ENCODE measurements at regions not wholly inside any gene's neighbourhood (a gene's known extent, or its start where the extent isn't known, plus 50 kb on each side); places are given as distances from the start of the nearest gene placed in this dataset.
"Not testable (repeated sequence)": the region's sequence is repeated elsewhere in the genome, so short reads cannot be mapped to it uniquely, and the experiment has no call there.

GRCh38 chr12:74595696-74596095 is 58.1 kb downstream of the ATXN7L3B start:
- DNase-seq, result no peak

- no peak for DNase-seq
These were observed 61.2 kb downstream of the ATXN7L3B start for GRCh38 chr12:74598819-74599218.

DNA sequence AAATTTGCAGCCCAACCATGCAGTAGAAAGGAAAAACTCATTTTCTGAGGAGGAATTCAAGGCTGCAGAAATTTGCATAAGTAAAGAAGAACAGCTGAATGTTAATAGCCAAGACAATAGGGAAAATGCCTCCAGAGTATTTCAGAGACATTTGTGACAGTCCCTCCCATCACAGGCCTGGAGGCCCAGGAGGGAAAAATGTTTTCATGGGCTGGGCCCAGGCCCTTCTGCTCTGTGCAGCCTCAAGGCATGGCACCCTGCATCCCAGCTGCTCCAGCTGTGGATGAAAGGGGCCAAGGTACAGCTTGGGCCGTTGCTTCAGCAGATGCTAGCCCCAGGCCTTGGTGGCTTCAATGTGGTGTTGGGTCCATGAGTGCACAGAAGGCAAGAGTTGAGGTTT is 62.3 kb downstream of the ATXN7L3B start:
- DNase-seq, result no peak

DNA sequence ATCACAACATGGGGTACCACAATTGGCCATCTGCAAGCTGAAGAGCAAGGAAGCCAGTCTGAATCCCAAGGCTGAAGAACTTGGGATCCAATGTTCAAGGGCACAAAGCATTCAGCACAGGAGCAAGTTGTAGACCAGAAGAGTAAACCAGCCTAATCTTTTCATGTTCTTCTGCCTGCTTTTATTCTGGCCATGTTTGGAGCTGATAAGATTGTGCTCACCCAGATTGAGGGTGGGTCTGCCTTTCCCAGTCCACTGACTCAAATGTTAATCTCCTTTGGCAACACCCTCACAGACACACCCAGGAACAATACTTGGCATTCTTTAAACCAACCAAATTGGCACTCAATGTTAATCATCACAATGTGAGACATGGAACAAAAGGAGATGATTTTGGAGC is 63.2 kb downstream of the ATXN7L3B start:
- not testable (repeated sequence) for DNase-seq

DNA sequence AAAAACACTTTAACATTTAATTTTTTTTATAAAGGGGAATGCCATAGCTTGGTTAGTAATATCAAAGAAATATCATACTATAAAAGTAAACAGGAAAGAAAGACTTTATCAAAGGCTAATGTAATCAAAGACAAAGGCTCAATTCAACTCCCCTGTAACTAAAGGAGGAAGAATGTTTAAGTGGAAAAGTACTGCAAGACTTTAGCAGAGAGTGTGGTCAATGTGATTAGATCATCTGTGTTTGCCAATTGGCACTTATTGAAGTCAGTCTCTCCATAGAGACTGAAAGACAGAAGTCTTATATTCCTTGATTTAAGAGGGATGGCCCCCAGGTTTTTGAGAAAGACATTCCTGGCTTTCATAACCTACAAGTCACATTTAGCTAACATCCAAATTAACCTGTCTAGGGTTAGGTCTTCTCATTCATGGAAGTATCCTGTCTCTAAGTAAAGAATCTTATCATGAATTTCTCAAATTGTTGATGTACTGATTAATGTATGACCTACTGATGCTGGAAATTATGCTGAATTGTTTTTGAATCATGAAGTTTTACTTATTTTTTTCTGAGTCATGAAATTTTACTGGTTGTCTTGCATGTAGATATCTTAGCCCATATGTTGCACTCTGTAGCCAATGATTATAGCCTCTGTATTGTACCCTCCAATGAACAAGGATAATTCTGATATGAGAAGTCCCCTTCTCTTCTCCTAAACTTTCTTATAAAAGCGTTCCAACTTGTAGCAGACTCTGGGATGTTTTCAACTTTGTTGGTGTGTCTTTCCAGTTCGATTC is 65.4 kb downstream of the ATXN7L3B start:
- DNase-seq, result no peak

- no peak for DNase-seq
These were observed 70.7 kb downstream of the ATXN7L3B start for GRCh38 chr12:74608231-74608775.

DNA sequence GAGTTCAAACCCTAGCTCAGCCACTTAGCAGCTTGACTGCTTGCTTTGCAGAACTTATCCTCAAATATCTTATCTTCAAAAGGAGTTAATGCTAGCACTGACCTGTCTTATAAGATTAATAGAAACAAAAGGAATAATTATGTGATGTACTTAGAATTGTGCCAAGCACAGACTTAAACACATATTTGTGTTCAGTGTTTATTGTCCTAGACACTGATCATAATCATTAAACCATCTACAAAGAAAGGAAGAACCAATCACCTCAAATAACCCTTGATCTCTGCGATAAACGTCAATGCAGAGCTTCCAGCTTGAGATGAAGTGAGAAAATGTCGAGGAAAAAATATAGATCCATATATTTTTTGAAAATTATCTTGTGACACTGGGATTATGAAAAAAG is 73.1 kb downstream of the ATXN7L3B start:
- DNase-seq, result no peak

- no peak for DNase-seq
These were observed 76.8 kb downstream of the ATXN7L3B start for GRCh38 chr12:74614426-74614825.

DNA sequence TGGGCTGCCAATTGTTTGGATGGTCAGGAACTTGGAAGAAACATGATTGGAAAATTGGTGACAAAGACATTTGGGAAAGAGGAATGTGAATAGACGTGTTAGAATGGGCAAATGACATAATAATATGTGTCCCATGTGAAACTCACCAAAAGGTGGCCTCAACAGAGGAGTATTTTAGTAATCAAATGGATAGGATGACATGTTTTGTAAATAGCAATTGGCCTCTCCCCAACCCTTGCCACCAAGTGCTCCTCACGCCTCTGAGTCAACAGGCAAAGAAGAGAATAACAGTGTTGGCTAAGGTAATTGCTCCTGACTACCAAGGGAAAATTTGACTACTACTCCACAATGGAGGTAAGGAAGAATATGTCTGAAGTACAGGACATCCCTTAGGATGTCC is 81.4 kb downstream of the ATXN7L3B start:
- no peak for DNase-seq

DNA sequence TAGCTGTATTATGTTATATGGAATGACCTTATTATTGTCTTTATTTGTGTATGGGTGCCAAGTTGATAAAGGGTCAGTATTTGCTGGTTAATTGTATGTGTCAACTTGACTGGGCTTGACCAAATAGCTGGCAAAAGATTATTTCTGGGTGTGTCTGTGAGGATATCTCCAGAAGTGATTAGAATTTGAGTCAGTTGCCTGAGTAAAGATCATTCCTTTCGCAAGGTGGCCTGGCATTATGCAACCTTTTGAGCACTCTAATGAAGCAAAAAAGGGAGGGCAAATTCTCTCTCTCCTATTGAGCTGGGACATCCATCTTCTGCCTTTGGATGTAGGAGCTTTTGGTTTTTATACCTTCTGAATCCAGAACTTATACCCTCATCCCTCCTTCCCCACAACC is 82.2 kb downstream of the ATXN7L3B start:
- DNase-seq, result no peak

GRCh38 chr12:74620921-74621320 is 83.3 kb downstream of the ATXN7L3B start:
- DNase-seq, result no peak

- peak; percentile 63 for DNase-seq
These were observed 86.6 kb downstream of the ATXN7L3B start for GRCh38 chr12:74624201-74624600.

DNA sequence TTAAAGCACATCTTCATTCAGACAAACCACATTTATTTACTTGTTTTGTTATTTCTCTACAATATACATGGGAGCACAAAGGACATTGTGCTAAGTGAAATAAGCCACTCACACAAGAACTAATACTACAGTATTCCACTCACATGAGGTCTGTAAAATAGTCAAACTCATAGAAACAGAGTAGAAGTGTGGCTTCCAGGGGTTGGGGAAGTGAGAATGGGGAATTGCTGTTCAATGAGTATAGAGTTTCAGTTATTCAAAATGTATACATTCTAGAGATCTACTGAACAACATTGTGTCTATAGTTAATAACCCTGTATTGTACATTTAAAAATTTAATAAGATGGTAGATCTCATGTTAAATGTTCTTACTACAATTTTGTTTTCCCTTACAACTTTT is 88.8 kb downstream of the ATXN7L3B start:
- no peak for DNase-seq

DNA sequence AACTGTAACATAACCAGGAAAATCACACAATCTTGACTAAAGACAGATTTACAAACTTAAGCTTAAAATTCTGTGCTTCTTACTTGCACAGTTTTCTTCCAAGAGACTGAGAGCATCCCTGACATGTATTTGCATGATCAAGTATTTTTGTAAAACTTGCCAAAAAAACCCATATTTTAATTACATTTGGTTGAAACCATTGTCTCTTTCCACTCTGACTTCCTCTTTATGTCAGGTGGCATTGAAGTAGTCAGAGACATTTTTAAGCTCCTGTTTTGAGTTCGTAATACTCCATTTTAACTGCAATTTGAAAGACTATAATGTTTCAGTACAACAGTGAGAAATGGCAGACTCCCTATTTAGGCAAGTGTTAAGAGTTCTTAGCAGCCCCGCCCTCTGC is 103.6 kb downstream of the ATXN7L3B start:
- DNase-seq, result no peak

DNA sequence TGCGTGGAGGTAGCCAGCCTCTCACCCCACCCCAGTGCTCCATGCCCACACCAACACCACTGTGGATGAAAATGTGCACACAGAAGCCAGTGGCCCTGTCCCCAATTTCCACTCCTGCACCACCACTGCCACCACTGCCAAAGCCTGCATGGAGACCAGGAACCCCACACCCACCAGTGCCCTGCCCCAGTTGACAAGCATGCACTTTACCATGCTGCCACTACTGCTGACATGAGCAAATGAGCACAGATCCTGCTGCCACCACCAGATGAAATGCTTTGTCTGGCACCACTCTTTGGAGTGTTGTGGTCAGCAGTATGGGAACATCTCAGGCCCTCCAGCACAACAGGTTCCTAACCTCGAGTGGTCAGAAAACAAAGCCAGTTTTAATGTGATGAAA is 104.1 kb downstream of the ATXN7L3B start:
- DNase-seq, result no peak

DNA sequence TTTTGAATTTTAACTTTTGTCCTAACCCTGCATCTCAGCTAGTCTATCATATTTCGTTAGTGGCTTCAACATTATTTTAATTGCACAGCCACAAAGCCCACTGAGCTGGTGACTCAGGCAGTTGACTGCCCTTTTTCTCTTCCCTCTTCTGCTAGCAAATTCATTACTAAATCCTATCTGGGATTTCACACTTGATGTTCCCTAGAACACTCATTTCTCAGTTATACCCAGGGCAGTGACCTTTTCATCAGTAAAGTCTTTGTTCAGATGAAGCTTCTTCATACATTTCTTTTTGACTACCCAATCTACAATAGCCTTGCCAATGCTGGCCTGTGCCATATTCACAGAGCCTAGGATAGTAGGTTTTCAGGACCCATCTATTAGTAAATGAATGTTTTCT is 107.0 kb downstream of the ATXN7L3B start:
- DNase-seq, result no peak

DNA sequence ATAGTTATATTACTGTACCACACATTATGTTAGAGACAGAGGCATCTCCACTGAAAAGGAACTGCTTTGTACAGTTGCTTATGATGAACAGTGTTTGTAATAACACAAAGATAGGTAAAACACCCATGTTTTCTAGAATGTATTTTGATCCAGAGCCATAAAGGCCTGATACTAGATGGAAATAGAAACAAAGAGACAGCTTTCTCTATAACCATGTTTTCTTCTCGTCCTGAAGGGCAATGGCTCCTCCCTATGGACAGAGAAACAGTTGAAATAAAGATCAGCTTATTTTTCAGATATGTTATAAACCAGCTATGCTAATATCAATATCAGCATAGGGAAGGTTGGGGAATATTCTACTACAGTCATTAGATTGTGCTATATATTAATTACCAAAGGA is 109.2 kb downstream of the ATXN7L3B start:
- peak; percentile 43 for DNase-seq

- no peak for DNase-seq
These were observed 109.6 kb downstream of the ATXN7L3B start for GRCh38 chr12:74647256-74647655.

GRCh38 chr12:74656251-74656650 is 118.6 kb downstream of the ATXN7L3B start:
- no peak for DNase-seq

GRCh38 chr12:74660442-74660841 is 122.8 kb downstream of the ATXN7L3B start:
- no peak for DNase-seq

GRCh38 chr12:74663958-74664357 is 126.3 kb downstream of the ATXN7L3B start:
- DNase-seq, result no peak

- DNase-seq, result no peak
These were observed 128.1 kb downstream of the ATXN7L3B start for GRCh38 chr12:74665690-74666089.

DNA sequence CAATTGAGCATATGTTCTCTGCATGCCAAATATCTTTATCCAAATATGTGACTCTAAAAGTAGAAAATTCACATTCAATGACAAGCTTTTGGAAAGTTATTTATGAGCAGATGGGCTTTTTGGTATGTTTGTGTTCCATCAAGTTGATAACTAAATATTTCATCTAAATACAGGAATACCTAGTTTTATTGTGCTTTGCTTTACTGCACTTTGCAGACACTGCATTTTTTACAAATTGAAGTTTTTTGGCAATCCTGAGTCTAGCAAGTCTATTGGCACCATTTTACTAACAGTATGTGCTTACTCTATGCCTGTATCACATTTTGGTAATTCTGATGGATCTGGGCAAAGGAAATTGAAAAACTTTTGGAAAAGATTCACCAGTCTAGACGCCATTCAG is 133.8 kb downstream of the ATXN7L3B start:
- DNase-seq, result no peak

- not testable (repeated sequence) for DNase-seq
These were observed 139.3 kb downstream of the ATXN7L3B start for GRCh38 chr12:74676955-74677354.

DNA sequence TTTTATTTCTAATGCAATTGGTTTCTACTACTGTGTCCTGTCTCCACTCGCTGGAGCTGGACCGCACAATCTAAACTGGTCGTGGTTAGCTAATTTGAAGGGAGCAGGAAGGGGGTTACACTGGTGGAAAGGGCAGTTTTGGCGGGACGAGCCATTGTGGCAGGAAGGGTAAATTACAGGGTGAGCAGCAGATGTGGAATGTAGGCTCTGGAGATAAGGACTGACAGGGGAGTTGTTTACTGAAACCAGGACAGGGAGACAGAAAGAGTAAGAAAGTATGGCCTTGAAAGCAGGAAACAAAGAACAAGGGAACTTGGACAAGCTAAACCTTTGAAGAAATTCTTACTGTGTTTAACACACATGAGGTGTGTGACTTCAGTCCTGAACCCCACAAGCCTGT is 147.8 kb downstream of the ATXN7L3B start:
- no peak for DNase-seq

Measured in NCI-H345 (cell line).